Activated CD4-positive, alpha-beta T cell treated with anti-CD3 and anti-CD28 coated beads, Interleukin-2, Interleukin-6, amounts not matched to agents 100 ng/mL and 50 ng/mL, durations not matched to agents 16 hours and 8 hours (primary cell): ENCODE measurements at regions not wholly inside any gene's neighbourhood (a gene's known extent, or its start where the extent isn't known, plus 50 kb on each side); places are given as distances from the start of the nearest gene placed in this dataset.

ENCODE experiments used
- DNase-seq: peaks from one replicate; pipeline ENCODE4 v3.0.0-alpha.2; 2020

GRCh38 chr11:69380921-69381581, 87.1 kb downstream of the MYEOV start:
- DNase-seq = no peak

DNA sequence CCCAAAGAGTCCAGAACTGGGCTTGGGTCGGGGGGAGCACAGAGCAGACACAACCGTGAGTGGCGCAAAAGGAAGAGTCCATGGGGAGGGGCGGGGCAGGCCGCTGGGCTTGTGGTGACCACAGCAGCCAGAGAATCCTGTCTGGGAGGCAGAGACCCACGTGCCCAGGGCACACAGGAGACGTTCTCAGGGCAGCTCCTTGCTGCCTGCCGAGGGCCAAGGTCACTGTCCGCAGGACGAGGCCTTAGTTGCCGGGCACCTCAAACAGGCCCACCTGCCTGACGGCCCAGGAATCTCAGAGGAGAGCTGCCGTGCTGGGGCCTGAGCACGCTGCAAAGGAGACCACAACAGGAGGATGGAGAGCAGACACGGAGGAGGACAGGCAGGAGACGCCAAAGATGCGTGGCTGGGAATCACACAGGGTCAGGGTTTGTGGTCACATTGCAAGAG, 87.8 kb downstream of the MYEOV start:
- no peak for DNase-seq

- DNase-seq = no peak
Measured at GRCh38 chr11:69382131-69383128, 88.5 kb downstream of the MYEOV start.

- no peak for DNase-seq
Measured at GRCh38 chr11:69383372-69384250, 89.7 kb downstream of the MYEOV start.

DNA sequence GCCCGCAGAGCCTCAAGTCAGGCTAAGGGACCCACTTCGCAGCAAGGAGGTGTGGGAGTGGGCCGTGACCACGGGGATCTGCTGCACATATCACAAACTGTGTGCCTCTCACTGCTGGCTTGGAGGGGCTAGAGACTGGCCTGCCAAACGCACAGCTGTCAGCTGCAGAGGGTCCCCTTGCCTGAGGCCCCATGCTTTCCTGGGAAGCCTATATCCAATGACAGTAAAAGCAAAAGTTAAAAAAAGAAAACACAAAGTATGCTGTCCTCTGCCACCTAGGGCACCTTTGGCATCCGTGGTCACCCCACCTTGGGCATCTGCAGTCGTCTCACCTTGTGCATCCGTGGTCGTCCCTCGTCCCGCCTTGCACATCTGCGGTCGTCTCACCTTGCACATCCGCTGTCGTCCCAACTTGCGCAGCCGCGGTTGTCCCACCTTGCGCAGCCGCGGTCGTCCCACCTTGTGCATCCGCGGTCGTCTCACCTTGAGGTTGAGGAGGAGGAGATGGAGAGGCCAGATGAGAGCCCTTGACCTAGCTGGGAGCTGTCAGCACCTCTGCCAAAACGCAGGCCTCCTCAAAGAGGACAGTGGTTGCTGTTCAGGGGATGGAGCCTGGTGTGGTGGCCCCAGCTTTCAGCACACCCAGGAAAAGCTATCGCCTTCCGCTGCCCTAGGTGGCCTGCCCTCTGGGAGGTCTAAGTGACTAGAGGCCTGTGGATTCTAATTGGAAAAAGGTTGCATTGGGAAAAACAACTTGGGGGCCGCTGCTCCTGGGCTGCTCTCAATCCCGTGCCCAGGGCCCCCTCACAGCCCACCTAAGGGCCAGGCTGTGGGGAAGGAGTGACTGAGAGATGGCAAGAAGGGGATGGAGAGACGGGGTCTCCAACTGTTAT, 90.5 kb downstream of the MYEOV start:
- DNase-seq = no peak

DNA sequence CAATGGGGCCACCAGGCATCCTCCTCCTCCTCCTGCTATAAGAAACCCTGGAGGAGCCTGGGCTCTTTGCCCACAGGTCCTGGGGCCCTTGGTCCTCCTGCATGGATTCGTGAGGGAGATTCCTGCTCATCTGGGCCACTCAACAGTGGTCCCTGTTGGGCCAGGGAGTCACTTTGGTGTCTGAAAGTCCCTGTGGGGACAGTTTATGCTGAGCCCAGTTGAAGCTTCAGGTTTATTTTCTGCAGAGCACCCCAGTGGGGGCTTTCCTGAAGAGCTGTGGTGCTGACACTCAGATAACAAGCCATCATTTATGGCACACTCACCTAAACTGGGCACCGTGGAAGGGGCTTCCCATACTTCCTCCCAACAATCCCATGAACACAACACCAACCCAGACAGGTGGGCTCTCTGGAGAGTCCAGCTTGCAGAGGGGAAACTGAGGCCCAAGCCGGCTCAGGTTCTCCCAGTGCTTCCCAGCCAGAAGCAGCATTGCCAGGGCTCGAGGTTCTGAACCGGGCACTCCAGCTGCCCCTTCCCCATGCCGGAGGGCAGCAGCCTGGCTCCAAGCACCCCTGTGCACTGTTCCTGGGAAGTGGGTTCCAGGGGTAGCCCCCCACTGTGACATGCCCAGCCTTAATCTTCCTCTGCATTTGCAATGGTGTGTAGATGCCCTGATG, 91.3 kb downstream of the MYEOV start:
- no peak for DNase-seq

- no peak for DNase-seq
Measured at GRCh38 chr11:69385832-69386427, 92.0 kb downstream of the MYEOV start.

DNA sequence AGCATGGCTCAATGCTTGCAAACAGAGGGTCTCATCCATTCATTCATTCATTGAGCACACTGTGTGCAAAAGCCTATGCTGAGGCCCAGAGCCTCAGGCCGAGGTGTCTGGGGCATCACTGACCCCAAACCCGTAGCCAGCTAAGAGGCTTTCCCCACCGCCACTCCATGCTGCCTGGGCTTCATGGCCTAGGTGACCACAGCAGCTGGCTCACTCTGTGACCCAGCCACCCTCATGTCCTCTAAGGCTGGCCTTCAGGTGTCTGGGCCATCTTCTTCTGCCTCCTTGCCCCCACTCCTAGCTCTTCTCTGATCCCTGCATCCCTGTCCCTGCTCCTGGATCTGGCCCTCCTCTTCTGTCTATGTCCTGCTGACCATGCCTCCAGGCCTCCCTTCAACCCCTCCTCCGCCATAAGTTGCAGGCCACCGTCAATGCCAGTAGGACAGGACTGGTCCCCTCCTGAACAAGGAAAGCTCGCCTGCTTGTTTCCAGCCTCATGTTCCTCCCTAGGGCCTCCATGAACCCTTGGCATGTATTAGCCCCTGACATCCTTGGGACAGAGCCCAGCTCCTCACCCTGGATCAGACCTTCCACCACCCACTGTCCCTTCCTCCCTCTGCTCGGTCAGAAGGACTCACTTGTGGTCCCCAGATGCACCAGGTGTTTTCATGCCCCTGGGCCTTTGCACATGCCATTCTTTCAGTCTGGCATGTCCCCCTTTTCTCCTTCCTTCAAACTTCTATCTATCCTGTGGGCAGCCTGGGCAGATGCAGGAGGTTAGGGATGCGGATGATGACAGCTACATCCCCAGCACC, 92.8 kb downstream of the MYEOV start:
- DNase-seq = no peak

DNA sequence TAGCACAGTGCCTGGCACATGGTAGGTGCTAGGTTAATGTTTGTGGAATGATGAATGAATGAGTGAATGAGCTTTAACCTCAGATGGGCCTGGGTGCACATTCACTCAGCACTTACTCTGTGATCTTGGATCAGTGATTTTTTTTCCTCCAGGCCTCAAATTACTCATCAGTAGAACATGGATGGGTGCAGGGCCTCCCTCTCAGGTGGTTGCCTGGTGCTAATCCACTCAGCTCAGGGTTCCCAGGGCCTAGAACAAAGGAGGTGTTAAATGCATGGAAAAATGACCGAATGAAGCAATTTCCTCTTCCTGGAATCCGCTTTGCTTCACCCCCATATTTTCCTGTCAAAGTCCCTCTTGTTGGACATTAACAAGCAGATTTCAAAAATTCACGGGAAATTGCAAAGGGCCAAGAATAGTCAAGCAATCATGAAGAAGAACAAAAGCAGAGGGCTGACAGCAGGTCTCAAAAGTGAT, 93.5 kb downstream of the MYEOV start:
- no peak for DNase-seq

DNA sequence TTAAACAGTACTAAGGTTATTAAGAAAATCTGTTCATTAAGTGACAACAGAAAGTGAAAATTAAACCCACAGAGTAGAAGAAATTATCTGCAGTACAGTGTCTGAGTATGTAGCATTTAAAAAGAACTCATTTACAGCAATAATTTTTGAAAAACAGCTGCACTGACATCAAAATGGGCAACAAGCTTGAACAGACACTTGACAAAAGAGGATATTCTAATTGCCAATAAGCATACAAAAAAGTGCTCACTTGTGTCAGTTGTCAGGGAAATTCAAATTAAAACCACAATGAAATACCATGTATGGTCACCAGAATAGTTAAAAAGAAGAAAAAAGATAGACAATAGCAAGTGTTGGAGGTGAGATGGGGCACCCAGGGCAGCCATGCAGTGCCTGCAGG, 93.3 kb upstream of the LINC01488 start:
- DNase-seq = no peak

DNA sequence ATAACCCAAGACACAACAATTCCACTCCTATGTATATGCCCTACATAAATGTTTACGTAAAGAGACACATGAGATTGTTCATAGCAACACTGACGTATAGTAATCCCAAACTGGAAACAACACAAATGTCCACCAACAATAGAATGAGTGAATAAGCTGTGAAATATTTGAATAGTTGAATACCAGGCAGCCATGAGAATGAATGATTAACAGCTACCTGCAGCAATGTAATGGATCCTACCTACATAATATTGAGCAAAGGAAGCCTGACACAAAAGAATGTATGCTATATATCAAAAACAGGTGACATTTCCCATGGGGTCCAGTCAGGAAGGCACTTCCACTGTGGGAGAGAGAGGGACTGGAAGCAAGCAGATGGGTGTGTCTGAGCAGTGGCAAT, 92.8 kb upstream of the LINC01488 start:
- DNase-seq = no peak

DNA sequence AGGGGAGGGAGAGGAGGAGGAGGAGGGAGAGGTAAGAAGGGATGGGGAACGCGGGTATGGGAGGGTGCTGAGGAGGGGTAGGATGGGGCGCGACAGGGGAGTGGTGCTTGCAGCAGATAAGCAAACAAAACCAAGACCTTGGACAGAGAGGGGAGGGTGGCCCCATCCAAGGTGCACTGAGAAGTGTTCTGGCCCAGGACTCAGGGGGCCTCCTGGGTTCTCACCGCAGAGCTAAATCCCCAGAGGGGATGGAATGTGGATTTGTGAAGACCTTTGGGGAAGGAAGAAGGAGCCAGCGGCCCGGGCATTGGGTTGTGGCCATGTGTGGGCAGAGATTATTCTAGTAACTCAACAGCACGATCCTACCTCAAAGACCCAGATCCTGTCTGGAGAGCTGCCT, 90.9 kb upstream of the LINC01488 start:
- DNase-seq = no peak

GRCh38 chr11:69391192-69392103, 90.0 kb upstream of the LINC01488 start:
- DNase-seq = no peak

GRCh38 chr11:69392104-69392653, 89.3 kb upstream of the LINC01488 start:
- no peak for DNase-seq

- no peak for DNase-seq
Measured at GRCh38 chr11:69393178-69393832, 88.2 kb upstream of the LINC01488 start.

DNA sequence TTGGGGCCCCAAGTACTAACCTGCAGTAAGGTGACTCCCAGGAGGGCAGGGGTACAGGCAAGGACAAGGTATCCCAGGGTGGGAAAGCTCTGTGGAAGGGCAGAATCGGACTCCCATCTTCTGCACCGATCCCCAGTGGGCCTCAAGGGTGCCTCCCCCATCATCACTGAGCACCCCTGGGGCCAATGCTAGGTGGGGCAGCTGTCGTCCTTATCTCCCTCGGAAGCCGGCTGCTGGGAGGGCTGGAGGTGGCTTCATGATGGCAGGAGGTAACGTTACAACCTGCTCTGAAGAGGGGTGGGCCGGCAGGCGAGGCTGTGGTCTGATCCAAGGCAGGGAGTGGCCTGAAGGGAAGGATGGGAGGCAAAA, 87.6 kb upstream of the LINC01488 start:
- no peak for DNase-seq

DNA sequence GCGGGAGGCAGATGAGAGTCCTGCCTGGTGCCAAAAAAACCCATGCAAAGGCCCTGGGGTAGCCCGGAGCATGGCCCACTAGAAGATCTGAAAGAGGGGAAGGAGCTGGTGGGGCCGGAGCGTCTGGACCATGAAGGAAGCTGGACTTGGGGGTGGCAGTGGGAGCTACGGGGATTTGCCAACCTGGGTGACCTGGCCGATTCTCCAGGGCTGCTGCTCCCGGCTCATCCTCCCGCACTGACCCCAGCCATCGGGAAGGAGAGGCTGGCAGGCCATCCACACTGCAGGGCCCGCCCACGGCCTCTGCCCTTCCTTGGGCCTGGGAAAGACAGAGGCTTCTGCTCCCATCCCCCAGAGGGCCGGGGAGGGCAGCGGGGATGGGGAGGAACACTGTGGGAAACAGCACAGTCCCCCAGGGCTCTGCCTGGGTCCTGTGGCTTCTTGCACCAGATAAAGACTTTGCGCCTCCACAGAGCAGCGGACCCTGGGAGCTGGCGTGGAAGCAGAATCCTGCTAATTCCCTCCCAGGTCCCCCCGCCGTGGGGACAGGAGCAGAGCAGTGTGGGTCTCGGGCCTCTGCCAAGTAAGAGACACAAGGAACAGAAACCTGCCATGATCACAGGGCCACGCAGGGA, 87.1 kb upstream of the LINC01488 start:
- no peak for DNase-seq

DNA sequence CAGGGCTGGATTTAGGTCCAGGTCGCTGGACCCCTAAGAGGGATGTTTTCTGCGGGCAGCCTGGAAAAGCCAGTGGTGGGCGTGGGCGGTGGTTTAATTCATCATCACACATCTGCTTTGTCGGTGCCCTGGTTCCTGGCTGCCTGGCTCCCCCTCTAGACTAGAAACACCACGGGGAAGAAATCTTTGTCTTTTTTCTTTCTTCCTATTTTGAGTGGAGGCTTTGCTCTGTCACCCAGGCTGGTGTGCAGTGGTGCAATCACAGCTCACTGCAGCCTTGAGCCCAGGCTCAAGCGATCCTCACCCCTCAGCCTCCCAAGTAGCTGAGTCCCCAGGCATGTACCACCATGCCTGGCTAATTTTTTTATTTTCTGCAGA, 86.6 kb upstream of the LINC01488 start:
- DNase-seq = no peak
